OCI-LY7 (cell line): ENCODE measurements at regions not wholly inside any gene's neighbourhood (a gene's known extent, or its start where the extent isn't known, plus 50 kb on each side); places are given as distances from the start of the nearest gene placed in this dataset.

Source experiments
- CTCF ChIP-seq: fragments of 200-600 bp; sonication (generic); conservative IDR thresholded peaks from 2 replicates; pipeline ENCODE4 v1.5.1; 2014; ENCODE audit warnings: mild to moderate bottlenecking, antibody characterized with exemption, low read length, moderate library complexity, mixed read lengths
- EZH2phosphoT487 ChIP-seq: fragments of 200-600 bp; sonication (generic); IDR thresholded peaks from 2 replicates; pipeline ENCODE4 v1.6.1; 2018; ENCODE audit warnings: low read depth, borderline replicate concordance, mild to moderate bottlenecking, mixed run types, antibody characterized with exemption, low read length, moderate library complexity, mixed read lengths

GRCh38 chr6:115680621-115681020, 380.1 kb downstream of the FRK start:
- TF ChIP-seq CTCF: no peak
- TF ChIP-seq EZH2phosphoT487: no peak
